C4-2B (cell line): ENCODE measurements at regions not wholly inside any gene's neighbourhood (a gene's known extent, or its start where the extent isn't known, plus 50 kb on each side); places are given as distances from the start of the nearest gene placed in this dataset.

Experiments used
- CTCF ChIP-seq: fragments of 450-650 bp; conservative IDR thresholded peaks from 2 replicates; pipeline ENCODE4 v1.5.1; 2017; ENCODE audit warnings: mild to moderate bottlenecking
- ZFX ChIP-seq: fragments of 450-650 bp; IDR thresholded peaks from 2 replicates; pipeline ENCODE4 v1.6.1; 2017

GRCh38 chr10:10959666-10960065, 58.0 kb upstream of the CELF2 start:
- no peak for TF ChIP-seq CTCF
- TF ChIP-seq ZFX, result no peak
